ENCODE measurements at regions not wholly inside any gene's neighbourhood (a gene's known extent, or its start where the extent isn't known, plus 50 kb on each side); places are given as distances from the start of the nearest gene placed in this dataset.

GRCh38 chr13:57346786-57347185, 179.8 kb downstream of the PRR20E start:
- CTCF ChIA-PET, result no interaction called here
- no peak for TF ChIP-seq CTCF (IDR thresholded peaks at IDR 0.05; ENCODE audit: control extremely low read depth, extremely low read depth, low read depth, missing control alignments)
- no peak for DNase-seq (ENCODE audit: extremely low spot score)
- POLR2A ChIA-PET, result no interaction called here

DNA sequence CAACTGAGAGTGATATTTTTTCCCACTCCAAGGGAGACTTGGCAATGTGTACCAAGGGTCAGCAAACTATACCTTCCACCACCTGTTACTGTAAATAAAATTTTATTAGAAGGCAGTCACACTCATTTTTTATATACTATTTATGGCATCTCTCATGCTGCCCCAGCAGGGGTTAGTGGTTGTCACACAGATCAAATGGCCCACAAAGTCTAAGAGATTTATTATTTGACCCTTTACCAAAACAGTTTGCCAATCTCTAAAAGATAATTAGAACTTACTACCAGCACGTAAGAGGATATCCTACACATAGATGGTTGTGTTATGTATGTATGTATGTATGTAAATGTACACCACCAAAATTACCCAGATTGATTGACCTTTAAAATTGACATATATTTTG, 185.1 kb downstream of the PRR20E start:
- CTCF ChIA-PET, result no interaction called here
- no peak for TF ChIP-seq CTCF (IDR thresholded peaks at IDR 0.05; ENCODE audit: control extremely low read depth, extremely low read depth, low read depth, missing control alignments)
- POLR2A ChIA-PET, result no interaction called here
- DNase-seq (ENCODE audit: extremely low spot score), result no peak

DNA sequence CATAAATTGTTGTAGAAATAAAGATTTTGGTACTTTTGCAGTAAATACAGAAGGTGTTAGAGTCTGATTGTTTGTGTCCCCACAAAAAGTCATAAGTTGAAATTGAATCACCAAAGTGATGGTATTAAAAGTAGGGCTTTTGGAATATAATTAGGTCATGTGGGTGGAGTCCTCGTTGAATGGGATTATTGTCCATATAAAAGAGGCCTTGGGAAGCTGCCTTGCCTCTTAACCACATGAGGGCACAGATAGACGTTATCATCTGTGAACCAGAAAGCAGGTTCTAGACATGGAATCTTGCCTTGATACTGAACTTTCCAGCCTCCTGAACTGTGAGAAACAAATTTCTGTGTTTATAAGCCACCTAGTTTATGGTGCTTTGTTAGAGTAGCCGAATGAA, 186.8 kb downstream of the PRR20E start:
- TF ChIP-seq CTCF (IDR thresholded peaks at IDR 0.05; ENCODE audit: control extremely low read depth, extremely low read depth, low read depth, missing control alignments), result no peak
- POLR2A ChIA-PET, result no interaction called here
- CTCF ChIA-PET, result no interaction called here
- DNase-seq (ENCODE audit: extremely low spot score), result no peak

DNA sequence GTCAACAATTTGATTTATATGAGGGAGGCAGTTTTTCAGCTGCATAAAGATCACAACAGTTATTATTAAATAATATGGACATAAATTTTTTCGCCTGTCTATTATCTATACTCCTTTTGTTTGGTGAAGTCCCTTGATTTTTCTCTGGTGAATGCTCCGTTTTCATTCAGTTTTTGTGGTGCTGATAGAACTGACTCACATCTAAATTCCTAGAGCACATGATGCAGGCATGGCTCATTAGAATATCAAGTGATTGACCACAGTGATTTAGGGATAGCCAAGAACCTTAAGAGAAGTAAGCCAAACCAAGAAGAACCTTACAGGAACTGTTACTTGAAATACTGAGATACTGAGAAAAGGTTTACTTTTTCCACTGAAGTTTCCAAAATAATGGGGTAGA, 208.9 kb downstream of the PRR20E start:
- CTCF ChIA-PET, result no interaction called here
- no peak for DNase-seq (ENCODE audit: extremely low spot score)
- POLR2A ChIA-PET, result no interaction called here
- TF ChIP-seq CTCF (IDR thresholded peaks at IDR 0.05; ENCODE audit: control extremely low read depth, extremely low read depth, low read depth, missing control alignments), result no peak

DNA sequence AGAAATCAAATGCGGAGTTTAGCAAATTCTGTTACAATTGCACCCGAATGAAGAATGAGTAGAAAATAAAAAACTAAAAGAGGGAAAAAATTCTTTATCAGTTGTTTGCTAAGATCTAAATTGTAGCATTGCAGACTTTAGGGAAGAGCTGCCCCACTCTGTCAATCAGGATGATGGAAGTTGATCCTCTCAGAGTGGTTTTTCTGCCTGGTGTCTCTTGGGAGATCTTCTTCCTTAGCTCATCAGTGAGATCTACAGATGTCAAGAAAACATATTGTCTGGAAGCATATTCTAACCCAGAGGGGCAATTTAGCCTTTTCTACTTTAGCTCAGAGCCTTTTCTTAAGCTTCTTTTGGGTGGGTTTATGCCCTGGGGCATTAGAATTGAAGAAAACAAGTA, 223.2 kb upstream of the PCDH17 start:
- CTCF ChIA-PET, result no interaction called here
- no peak for DNase-seq (ENCODE audit: extremely low spot score)
- no peak for TF ChIP-seq CTCF (IDR thresholded peaks at IDR 0.05; ENCODE audit: control extremely low read depth, extremely low read depth, low read depth, missing control alignments)
- POLR2A ChIA-PET, result no interaction called here

- TF ChIP-seq CTCF (IDR thresholded peaks at IDR 0.05; ENCODE audit: control extremely low read depth, extremely low read depth, low read depth, missing control alignments), result no peak
- DNase-seq (ENCODE audit: extremely low spot score), result no peak
- CTCF ChIA-PET, result no interaction called here
- POLR2A ChIA-PET, result no interaction called here
These were observed 222.4 kb upstream of the PCDH17 start for GRCh38 chr13:57409121-57409520.

- CTCF ChIA-PET, result no interaction called here
- POLR2A ChIA-PET, result no interaction called here
These were observed 221.9 kb upstream of the PCDH17 start for GRCh38 chr13:57409656-57410055.

More at GRCh38 chr13:57409656-57410055, 221.9 kb upstream of the PCDH17 start:
- no peak for DNase-seq (ENCODE audit: extremely low spot score)
- TF ChIP-seq CTCF (IDR thresholded peaks at IDR 0.05; ENCODE audit: control extremely low read depth, extremely low read depth, low read depth, missing control alignments), result no peak
